NCI-H2081 treated with DMSO at 0.1 percent for 48 hours (cell line): ENCODE measurements at regions not wholly inside any gene's neighbourhood (a gene's known extent, or its start where the extent isn't known, plus 50 kb on each side); places are given as distances from the start of the nearest gene placed in this dataset.
"Not testable (repeated sequence)": the region's sequence is repeated elsewhere in the genome, so short reads cannot be mapped to it uniquely, and the experiment has no call there.

Source experiments
- DNase-seq: peaks from one replicate; lab custom pipeline; 2025; lab: John Stamatoyannopoulos, UW

GRCh38 chr12:46945591-46945990 is 119.8 kb upstream of the SLC38A4 start:
- no peak for DNase-seq

DNA sequence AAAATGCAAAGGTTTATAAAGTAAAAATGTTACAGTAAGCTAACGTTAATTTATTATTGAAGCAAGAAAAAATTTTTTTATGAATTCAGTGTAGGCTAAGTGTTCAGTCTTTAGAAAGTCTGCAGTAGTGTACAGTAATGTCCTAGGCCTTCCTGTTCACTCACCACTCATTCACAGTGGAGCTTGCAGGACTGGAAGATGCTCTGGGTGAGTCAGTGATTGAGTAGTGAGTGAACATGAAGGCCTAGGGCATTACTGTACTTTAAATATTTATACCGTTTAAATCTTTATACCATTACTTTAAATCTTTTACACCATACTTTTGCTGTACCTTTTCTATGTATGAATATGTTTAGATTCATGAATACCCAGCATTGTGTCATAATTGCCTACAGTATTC is 120.3 kb upstream of the SLC38A4 start:
- no peak for DNase-seq

DNA sequence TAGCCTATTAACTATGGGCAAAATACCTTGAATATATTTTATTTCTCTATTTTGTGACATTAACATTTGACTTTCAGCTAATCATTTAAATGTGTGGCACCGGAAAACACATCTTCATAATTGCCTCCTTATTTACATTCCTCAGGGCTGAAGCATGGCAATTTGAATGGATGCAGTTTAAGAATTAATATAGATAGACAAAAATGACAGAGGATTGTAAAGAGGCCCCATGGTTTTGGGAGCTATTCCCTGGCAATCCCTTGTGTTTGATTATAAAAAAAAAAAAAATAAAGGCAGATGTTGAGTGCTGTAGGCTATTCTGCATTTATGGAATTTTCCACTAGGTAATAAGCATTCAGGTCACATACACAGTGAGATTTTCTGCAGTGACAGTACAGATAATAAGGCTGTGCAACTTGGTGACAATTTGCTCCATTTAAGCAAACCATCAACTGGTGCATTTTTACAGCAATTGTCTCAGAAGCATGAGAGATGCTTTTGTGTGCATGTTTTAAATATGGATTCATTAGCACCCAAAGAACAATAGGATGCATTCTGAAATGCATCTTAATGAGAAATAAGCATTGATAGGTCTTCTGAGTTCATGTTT is 123.2 kb upstream of the SLC38A4 start:
- DNase-seq: no peak

DNA sequence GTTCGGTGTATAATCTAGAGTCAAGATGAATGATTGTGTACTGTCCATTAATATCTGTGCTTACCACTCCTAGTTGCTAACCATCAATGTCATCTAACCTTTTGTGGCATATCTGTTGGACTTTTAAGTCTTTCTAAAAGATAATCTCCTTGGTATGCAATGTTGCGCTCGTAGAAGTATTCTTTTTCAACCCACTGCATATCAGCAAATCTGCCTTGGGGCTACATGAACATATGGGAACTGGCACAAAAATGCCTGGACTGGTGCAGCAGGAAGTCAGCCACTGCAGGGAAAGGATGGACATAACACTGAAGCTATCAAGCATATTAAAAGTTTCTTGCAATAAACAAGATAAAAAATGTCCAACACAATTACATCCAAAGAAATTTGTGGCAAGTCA is 124.3 kb upstream of the SLC38A4 start:
- no peak for DNase-seq

- DNase-seq: no peak
Measured at GRCh38 chr12:46952880-46953483, 126.4 kb upstream of the PCED1B start.

- no peak for DNase-seq
Measured at GRCh38 chr12:46956451-46957035, 122.9 kb upstream of the PCED1B start.

GRCh38 chr12:46958053-46958452 is 121.4 kb upstream of the PCED1B start:
- DNase-seq: no peak

- no peak for DNase-seq
Measured at GRCh38 chr12:46958599-46959290, 120.7 kb upstream of the PCED1B start.

DNA sequence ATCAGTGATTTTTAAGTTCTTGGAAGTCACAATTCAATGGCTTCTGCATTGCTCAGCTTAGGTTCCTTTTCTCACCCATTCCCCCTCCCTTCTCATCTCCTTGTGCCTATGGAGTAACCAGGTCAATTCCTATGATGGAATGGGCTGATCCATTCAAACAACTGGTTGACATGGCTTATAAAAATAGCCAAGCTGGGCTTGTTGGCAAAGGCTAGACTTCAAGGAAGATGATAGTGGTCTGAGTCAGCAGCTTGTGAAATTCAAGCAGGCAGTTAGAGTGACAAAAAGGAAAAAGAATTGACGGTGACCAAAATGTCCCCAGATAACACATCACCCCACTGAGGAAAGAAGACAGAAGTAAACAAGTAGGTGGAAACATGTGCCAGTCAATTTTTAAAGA is 119.9 kb upstream of the PCED1B start:
- DNase-seq: no peak

DNA sequence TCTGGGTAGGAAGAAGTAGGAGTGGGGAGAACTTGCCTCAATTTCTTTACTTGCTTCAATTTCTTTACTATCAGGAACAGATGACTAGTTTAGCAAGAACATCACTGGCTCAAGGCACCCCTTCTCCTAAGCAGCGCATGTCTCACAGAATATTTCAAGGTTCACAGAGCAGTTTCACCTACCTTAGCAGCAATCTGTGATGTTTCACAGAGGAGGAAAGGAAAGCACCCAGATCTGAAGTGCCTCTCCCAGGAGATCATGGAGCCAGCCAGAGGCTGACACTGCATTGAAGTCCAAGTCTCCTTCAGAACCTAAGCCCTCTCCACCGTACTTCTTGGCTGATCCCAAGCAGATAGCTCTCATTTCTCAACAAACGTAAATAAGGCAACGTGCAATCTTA is 118.7 kb upstream of the PCED1B start:
- DNase-seq: no peak

GRCh38 chr12:46963191-46963590 is 116.2 kb upstream of the PCED1B start:
- DNase-seq: no peak

- DNase-seq: no peak
Measured at GRCh38 chr12:46963977-46964971, 115.1 kb upstream of the PCED1B start.

DNA sequence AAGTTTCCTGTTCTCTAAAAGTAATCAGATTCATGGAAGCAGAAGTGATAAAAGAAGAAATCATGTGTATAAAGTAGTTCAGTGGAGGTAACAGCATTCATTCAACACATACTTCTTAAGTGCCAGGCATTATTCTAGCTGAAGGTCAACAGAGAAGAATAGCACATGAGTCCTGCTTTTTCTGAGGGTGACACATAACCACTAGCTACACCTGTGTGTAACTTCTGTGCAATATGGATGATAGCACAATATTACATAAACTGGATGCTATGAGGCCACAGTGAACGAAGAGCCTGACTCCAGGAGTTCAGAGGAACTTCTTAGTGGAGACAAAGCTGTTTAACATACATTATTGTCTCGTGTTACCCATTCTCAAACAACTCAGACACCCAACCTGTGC is 114.3 kb upstream of the PCED1B start:
- no peak for DNase-seq

DNA sequence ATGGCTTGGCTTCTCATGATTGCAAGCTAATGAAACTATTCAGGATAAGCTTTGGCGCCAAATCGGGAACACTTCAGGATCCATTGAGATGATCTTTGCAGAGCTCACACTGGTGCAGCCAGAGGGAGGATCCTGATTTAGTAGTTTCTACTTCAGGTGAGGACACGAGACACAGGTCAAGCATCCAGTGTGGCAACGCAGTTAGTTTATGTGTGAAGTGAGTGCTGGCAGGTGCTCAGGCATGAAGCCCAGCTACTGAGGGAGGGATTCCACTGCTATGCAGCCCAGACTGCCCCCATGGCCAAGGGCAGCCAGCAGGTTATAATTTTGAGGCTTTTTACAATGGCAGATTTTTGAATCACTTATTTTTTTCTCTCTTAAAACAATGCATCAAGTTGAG is 113.5 kb upstream of the PCED1B start:
- no peak for DNase-seq

DNA sequence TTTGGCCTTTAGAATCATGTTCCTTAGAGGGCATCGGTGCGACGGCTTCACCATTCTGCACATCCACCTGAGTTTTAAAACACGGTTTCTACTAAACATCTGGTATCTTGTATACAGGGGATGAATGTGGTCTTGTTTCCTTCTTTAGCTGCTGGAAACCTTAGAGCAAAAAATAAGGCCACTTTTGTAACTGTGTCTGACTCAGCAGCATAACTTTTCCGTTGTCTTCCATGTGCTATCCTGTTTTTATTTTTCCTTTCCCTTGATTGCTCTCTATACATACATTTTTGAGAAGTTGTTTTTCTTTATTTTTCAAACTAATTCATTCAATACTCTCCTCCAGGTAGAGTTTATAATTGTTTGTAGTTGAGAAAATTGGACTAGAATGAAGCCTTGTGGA is 108.8 kb upstream of the PCED1B start:
- no peak for DNase-seq

DNA sequence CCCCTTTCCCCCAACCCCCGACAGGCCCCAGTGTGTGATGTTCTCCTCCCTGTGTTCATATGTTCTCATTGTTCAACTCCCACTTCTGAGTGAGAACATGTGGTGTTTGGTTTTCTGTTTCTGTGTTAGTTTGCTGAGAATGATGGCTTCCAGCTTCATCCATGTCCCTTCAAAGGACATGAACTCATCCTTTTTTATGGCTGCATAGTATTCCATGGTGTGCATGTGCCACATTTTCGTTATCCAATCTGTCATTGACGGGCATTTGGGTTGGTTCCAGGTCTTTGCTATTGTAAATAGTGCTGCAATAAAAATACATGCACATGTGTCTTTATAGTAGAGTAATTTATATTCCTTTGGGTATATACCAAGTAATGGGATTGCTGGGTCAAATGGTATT is 105.5 kb upstream of the PCED1B start:
- not testable (repeated sequence) for DNase-seq

DNA sequence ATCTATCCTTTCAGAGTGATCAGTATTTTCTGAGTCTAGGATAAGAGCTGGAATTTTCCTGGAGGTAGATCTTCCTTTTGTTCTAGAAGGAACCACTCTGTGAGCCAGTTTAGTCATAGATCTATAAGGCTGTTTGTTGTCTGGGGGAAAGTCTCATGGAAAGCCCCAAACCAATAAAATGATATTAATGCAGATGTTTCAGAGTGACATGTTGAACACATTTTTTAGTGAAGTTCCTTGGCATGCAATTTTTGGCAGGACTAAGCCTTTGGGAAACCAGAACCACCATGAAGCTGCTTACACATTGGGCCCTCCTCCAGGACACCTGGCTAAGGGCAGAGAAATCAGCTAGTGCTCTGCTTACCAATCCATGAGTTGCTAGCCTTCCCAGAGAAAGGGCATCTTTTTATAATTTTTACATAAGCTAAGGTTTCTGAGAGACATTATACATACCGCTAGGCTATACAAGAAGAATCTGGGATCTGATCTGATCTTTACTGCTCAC is 101.5 kb upstream of the PCED1B start:
- DNase-seq: no peak

GRCh38 chr12:46981622-46982021 is 97.8 kb upstream of the PCED1B start:
- no peak for DNase-seq

- no peak for DNase-seq
Measured at GRCh38 chr12:46982629-46983392, 96.6 kb upstream of the PCED1B start.

- no peak for DNase-seq
Measured at GRCh38 chr12:46983393-46983793, 96.0 kb upstream of the PCED1B start.
